GM19099 (cell line): ENCODE measurements at regions not wholly inside any gene's neighbourhood (a gene's known extent, or its start where the extent isn't known, plus 50 kb on each side); places are given as distances from the start of the nearest gene placed in this dataset.
A peak's percentile ranks its signal among the peaks of the same experiment; 100 is the strongest.

Experiments used
- POLR2A ChIP-seq: IDR thresholded peaks from 3 replicates; pipeline ENCODE4 v1.6.1; 2011; ENCODE audit warnings: low read depth; ENCODE audit not compliant: insufficient read length; ENCODE audit errors: extremely low read depth

DNA sequence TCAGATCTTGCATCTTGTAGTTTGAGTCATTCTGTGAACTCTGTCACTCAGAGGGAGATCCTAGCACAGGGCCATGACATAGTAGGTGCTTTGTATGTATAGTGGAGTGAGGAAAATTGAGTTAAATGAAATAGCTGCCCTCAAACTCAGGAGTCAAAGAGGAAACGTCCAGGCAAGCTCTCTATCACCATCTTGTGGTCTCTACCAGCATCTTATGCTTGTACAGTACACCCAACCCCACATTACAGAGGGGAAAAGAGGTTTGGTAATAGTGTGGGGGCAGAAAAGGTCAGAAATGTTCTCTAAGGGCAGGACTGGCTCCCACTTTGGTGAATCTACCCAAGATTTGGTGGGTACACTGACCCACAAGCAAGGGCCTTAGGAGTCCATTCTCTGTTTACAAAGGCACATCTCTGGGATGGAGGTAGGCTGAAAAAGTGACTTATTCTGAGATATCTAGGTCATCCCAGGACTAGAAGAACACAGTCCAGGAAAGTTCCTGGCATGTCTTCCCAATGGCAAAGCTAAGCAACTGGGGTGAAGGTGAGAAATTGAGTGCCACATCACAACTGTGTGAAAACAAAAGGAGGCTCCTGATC is 131.8 kb downstream of the OR13H1 start:
- TF ChIP-seq POLR2A, result no peak

- no peak for TF ChIP-seq POLR2A
These were observed 134.1 kb downstream of the OR13H1 start for GRCh38 chrX:131677655-131678628.

GRCh38 chrX:131693359-131693758 is 149.5 kb downstream of the OR13H1 start:
- no peak for TF ChIP-seq POLR2A

DNA sequence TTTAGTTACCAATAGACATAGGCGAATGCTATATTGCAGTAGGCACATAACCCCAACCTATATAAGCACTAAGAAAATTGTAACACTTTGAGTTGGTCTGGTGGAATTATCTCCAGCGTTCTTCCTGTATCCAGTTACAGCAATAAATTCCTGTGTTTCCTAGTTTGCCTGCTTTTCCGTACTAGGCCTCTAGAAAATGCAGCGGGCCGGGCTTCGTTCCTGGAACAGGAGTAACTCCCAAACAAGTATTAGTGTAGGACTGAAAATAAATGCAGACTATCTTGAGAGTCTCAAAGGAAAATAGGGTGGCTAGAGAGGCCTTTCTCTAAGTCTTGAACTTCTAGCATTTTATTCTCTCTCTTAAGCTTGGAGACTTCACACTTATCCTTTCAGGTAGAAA is 159.8 kb downstream of the OR13H1 start:
- no peak for TF ChIP-seq POLR2A

- TF ChIP-seq POLR2A, result no peak
These were observed 160.3 kb downstream of the OR13H1 start for GRCh38 chrX:131704136-131704695.

- no peak for TF ChIP-seq POLR2A
These were observed 165.7 kb downstream of the OR13H1 start for GRCh38 chrX:131709553-131709952.

GRCh38 chrX:131711478-131711867 is 167.6 kb downstream of the OR13H1 start:
- TF ChIP-seq POLR2A, result no peak

GRCh38 chrX:131723646-131724045 is 179.8 kb downstream of the OR13H1 start:
- no peak for TF ChIP-seq POLR2A

DNA sequence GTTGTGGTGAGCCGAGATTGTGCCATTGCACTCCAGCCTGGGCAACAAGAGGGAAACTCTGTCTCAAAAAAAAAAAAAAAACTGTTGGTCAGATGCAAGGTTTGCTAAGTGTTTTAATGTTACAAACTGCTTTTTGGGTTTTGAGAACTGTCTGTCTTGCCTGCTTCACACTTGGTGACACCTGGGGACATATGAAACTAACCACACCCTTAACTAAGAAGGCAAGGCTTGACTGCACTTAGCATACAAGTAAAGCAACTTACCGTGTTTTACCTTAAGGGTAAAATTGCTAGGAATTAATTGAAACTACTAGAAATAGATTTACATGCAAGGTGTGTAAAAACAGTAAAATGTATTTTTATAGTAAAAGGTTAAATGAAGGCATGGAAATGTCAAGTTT is 180.4 kb downstream of the OR13H1 start:
- no peak for TF ChIP-seq POLR2A

GRCh38 chrX:131725001-131725654 is 181.3 kb downstream of the OR13H1 start:
- TF ChIP-seq POLR2A, result no peak

DNA sequence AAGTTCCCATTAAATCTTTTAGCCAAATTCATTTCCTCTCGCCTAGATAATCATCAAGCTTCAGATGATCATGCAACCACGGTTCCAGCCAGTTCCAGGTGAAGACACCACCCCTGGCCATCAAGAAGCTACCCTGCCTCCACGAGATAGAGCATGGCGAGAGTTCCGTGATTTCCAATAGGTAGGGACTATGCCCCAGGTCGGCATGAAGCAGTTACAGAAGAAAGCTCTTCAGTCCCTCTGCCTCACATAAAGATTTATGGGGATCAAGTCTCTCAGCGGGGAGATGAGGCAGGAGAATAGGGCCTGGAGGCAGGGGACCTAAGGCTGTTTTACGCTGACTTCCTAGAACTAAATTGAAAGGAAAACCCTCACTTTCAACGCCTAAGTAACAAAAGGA is 183.9 kb downstream of the OR13H1 start:
- TF ChIP-seq POLR2A, result no peak

GRCh38 chrX:131728295-131729145 is 184.6 kb downstream of the OR13H1 start:
- no peak for TF ChIP-seq POLR2A

- peak; percentile 35 for TF ChIP-seq POLR2A
These were observed 185.4 kb downstream of the OR13H1 start for GRCh38 chrX:131729295-131729694.

- no peak for TF ChIP-seq POLR2A
These were observed 190.7 kb downstream of the OR13H1 start for GRCh38 chrX:131734621-131735020.

DNA sequence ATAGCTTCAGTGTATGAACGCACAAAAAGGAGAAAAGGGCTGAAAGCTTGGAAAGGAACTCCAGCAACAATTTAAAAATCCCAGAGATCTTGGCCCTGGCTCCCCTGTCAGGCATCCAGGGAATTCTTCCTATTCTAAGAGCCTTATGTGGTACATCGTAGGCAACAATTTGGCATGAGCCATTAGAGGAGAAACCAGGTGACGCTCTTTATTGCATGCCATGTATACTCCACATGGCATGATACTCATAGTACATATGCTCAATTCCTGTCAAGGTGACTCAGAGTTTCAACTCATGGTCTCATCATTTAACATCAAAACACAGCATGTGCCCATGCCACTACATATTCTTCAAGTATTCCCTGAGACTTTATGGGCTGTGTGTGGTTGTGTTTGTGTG is 191.3 kb downstream of the OR13H1 start:
- no peak for TF ChIP-seq POLR2A

DNA sequence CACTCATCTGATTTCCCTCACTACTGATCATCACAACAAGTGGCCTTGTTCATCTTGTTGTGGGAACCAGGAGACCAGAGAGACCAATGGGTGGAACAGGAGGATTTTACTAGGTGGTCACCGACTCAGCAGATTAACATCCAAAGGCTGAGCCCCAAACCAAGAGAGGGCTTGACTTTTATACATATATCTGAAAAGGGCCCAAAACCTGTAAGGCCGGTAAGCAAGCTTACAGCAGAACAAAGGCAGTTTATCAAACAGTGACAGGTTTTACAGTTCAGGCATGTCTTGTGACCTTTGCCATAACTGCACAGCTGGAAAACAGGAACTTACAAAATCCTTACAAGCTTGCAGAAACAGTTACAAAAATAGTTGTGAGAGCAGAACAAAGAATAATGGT is 195.9 kb downstream of the OR13H1 start:
- no peak for TF ChIP-seq POLR2A
